NCI-H1417 (cell line): ENCODE measurements at regions not wholly inside any gene's neighbourhood (a gene's known extent, or its start where the extent isn't known, plus 50 kb on each side); places are given as distances from the start of the nearest gene placed in this dataset.
"Not testable (repeated sequence)": the region's sequence is repeated elsewhere in the genome, so short reads cannot be mapped to it uniquely, and the experiment has no call there.

ENCODE experiments used
- DNase-seq, 3 experiments: peaks; one replicate each; lab custom pipeline; 2025; lab: John Stamatoyannopoulos, UW

DNA sequence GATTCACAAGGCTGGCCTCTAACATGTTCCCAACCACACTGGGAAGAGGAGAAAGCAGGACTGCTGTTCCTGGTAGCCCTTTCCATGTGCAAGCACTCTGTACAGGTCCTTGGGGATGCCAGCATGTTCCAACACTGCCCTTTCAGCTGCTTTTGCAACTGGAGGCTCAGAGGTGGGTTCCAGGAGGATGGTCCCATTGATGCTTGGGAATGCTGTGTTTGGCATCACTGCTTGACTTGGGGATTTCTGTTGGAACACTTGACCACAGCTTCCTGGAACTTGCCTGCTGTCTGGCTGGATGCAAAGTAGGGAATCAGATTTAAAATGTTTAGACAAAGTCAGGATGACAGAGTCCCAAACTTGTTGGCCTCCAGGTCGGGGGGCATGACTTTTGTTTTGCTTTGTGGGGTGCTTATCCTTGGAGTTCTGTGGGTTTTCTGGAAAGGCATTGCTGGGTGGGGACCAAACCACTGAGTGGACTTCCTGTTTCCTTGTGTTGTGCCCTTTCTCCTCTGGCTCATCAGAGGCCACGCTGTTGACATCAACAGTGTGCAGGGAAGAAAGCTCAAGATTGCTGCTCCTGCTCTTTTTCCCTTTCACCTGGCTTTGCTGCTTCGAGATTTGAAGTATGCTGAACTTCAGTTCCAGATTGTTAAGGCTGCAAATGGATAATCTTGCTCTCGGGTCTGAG lies 148.5 kb upstream of the RPS23 start:
- DNase-seq, result no peak

DNA sequence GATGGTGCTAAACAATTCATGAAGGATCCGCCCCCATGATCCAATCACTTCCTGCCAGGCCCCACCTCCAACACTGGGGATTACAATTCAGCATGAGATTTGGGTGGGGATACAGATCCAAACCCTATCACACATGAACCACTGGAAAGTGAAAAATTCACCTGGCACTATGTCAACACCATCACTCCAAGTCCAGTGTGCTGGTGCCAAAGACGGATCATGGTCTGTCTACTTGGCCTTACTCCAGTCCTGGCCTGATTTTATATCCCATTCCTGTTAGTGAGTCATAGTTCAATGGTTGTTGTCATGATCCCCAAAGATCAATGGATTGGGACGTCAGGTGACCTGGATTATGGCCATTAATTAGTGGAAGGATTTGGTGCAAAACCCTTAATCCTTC lies 147.4 kb upstream of the RPS23 start:
- DNase-seq, result no peak

DNA sequence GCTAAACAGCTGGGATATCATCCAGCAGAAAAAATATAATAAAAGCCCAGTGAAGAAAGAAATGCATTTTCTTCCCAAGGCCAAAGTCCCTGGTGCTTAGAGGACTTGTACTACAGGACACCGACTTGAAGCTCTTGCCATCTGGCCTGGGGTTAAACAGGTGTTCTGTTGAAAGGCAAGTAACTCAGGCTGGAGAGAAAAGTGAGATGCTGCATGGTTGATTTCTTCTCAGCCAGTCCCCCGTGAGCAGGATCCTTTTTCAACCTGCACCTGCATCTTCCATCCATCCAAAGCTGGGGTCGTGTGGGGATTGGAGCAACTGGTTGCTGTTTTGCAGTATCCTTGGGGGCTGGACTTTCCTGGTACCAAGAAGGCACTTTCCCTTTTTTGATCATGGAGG lies 146.1 kb upstream of the RPS23 start:
- DNase-seq, result no peak

DNA sequence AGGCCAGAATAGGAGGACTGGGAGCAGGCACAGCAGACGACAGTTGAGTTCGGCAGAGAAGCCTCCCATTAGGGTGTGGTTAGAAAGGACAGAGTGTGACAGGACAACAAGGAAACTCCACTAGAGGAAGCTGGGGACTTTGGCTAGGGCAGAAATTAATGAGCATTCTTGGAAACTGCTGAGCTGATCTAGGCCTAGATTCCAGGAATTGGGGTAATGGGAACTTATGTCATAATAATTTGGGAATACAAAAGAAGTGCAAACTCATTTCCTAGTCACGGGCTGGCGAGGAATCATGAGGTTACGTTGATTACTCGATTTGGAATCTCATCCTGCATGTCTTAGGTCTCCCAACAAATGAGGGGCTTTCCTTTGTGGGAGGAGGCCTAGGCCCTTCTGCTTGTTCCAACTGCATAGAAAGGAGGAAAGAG lies 144.6 kb upstream of the RPS23 start:
- no peak for DNase-seq

DNA sequence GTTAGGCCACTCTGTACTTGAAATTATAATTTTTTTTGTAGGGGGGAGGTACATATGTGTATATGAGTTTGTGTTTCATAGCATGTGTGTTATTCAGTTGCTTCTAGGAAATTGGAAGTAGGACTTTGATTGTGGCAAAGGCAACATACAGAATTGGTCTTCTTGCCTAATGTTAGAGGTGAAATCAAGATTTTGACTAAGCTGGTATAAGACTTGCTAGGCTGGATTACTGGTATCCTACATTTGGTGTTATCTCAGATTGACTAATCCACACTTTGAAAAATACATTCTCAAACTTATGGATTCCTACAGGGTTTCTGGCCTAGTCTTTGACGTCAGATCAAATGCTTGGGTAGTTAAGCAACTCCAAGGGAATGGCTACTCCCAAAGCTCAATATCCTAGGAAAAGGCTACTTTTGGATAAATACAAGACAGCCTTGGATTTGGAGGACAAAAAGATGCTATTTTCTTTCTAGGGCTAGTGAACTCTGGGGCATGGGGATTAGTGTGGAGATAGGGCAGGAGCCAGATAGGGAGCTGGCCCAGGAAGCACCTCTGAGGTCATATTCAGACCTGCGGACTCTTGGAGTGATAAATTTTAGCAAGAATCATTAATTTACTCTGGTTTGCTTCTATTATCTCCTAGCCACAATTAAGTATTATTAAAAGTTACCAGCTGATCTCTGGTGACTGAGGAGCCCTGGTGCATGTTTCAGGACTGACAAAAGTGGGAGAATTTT lies 144.0 kb upstream of the RPS23 start:
- no peak for DNase-seq

DNA sequence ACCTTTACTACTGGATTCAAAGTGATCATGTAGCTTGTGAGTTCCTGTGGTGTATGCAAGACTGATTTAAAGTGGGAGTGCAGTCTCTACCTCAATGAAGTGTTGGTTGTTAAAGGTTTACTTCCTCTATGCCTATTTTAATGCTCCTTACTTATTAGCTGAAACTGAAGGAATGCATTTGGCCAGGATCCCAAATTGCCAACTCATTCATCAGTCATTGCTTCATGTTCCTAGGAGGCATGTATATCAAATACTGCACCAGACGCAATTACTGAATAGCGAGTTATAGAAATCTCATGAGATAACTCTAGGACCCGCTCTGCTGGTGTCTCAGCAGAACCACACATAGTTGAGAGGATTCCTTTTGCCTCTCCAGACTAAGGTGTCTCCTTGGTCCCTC lies 143.0 kb upstream of the RPS23 start:
- DNase-seq, result no peak

DNA sequence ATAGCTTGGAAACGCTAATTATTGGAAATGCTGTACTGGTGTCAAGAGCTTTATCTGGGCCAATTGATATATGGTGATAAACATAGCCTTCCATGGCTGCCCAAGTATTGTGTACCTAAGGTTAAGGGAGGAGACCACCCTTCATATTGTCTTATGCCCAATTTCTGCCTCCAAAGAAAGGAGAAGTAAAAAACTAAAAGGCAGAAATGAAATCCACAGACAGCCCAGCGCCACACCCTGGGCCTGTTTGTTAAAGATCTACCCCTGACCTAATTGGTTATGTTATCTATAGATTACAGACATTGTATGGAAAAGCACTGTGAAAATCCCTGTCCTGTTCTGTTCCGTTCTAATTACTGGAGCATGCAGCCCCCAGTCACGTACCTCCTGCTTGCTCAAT lies 142.4 kb upstream of the RPS23 start:
- not testable (repeated sequence) for DNase-seq

DNA sequence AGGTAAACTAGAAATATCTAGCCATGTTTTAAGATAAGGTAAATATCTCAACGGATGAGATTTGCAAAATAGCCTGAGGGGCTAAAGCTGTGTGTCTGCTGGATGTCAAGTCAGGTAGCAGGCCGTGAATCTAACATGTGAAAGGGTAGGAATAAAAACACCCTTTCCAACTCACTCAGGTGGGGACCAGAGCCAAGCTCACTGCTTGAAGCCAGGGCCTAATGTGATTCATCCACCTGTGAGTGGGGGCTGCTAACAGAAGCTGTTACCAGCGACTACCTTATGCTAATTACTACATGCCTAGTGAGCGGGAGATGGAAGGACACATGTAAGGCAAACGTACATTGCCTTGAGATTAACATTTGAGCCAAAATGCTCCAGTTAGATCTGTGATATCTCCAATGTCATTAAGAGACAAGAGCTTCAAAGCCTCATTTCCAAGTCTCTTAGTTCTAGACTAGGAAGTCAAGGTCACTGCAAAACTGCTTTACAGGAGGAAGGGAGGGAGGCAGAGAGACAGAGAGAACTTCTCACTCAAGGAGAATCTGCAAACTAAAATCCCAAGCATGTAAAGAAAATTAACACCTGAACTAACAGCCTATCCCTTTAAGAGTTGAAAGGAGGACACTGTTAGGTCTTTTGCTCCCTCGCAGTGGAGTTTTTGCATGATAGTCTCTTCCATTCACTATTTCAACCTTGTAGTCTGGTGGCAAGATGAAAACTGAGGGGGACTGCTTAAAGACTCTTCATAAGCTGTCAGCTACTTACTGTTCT lies 141.6 kb upstream of the RPS23 start:
- DNase-seq, result peak in 2 of 3 experiments; percentile 4 to 31

DNA sequence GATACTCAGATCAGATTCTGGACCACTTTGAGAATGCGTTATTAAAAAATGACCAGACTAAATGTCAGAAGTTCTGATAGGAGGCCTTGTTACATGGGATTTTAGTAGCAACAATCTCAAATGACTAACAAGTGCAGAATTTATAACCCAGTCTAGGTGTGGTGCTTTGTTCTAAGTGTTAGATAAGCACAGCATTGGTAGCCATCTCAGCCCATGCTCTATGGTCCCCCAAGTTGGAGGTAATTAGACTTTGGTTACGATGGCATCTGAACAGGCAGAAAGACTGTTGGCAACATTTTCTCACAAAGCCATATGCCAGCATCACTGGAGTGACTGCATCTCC lies 140.4 kb upstream of the RPS23 start:
- DNase-seq, result no peak

DNA sequence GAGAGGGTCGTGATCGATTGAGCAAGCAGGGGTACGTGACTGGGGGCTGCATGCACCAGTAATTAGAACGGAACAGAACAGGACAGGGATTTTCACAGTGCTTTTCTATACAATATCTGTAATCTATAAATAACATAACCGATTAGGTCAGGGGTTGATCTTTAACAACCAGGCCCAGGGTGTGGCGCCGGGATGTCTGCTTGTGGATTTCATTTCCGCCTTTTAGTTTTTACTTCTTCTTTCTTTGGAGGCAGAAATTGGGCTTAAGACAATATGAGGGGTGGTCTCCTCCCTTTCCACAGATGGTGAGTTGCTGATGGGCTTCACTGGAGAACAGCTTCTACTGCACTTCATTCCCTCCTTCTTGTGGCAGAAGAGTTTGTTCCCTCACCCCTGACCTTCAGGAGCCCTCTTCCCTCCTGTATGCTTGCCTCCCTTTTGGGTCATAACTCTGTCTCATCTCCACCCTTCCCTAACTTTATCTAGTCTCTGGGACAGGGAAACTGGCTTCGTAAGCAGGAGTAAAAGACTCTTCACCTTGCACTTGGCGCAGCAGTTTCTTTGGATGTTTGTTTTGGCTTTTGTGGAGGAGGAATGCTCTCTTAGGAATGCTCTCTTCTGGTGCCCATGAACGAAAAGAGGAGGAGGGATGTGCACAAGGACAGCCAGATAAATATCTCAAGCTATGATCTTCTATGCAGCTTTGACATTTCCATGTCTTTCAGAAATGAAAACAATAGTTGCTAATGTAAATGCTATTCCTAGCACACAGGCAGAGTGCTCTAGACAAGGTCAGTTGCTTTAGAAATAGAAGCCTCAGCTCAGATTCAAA lies 139.8 kb upstream of the RPS23 start:
- no peak for DNase-seq

DNA sequence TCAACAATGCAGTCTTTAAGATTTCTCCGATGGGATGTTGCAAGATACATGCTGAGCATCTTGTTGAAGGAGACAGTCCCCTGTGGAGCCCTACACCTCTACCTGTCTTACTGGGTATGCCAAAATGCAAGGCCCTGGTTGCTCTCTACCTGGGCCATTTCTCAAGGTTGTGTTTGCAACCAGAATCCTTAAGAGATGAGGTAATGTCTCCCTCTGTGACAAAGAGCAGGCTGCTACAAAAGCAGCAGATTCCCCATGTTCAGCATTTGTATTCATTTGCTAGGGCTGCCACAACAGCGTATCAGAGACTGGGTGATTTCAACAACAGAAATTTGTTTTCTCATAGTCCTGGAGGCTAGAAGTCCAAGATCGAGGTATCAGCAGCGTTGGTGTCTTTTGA lies 138.4 kb upstream of the RPS23 start:
- no peak for DNase-seq

DNA sequence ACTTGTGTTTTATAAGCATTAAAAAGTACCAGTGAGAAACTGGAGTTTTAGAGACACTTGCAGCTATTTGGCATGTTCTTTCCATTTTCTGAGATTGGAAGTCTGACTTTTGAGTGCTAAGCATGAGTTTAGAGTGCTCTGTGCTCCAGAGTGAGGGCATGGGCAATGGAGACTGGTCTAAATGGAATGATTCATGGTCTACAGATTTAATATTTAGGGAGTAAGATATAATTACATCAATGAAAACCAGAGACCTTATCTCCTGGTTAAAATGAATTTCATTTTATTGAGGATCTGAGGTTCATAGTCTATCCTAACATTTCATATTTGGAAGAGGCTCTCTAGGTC lies 135.9 kb upstream of the RPS23 start:
- DNase-seq, result no peak

DNA sequence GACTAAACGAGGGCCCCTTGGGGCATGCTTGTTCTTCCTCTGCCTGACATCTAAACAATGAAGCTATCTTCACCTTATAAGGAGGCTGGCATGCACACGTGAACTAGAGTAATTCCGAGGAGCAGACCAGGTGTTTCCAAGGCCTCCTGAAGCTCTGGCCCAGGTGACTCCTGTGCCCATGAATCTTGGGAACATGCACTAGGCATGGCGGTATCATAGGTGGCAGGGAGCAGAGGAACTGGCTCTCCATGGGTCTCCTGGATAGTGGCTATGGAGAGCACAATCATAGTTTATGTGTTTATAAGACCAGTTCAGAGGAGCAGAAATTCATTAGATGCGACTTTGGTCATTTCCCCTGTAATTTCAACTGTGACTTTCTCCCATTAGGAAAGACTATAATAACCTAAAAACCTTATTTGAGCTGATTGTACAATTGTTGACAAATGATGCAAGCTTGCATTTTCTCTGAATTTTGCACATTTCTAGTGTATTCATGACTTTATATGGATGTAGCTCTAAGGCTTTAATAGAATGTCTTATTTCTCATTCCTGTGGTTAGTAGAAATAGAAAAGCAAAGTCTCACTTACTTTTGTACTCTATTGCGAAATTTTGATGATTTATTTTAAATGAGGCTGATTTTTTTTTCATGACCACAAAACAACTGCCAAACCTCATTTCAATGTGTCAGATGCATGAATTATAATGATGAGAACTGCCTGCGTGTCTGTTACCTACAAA lies 135.3 kb upstream of the RPS23 start:
- DNase-seq, result no peak

DNA sequence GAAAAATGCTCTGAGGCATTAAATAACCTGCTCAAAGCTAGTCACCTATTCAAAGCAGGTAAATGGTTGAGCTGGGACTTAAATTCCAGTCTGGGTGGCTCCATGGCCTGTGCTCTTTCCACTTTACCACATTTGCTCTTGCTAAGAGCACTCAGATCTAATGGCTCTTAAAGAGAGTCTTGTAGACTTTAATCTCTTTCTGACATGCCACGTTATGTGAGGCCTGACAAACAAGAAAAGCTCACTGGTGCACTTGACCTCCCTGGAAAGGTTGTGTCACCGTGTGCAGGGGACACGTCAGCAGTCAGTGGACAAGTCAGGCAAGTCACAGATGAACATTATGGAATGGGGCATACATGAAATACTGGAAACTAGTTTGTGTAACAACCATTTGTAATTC lies 129.9 kb upstream of the RPS23 start:
- DNase-seq, result peak in 1 of 3 experiments; percentile 77

DNA sequence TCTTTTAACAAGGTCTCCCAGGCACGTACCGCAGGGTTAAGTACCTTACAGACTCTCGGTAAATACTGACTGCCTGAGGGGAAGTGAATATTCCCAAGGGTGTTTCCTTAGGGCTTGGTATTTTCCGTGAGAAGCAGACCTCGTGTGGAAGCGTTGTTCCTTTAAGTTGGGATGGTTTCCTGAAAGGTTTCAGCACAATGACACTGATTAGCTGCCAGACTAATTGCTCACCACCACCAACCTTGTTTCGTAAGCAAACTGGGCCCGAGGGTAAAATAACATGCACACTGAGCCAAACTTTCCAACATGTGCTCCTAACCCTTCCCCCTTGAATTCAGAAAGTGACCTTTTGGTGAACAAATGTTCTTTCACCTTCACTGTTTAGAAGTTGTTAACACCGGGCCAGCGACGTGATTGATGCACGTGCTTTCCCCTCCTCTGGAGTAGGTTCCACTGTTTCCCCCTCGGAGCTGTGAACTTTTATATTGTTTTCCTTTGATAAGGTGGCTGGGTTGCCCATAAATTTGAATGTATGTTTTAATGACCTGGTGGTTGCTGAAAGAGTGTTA lies 128.1 kb upstream of the RPS23 start:
- peak in 1 of 3 experiments; percentile 9 for DNase-seq

DNA sequence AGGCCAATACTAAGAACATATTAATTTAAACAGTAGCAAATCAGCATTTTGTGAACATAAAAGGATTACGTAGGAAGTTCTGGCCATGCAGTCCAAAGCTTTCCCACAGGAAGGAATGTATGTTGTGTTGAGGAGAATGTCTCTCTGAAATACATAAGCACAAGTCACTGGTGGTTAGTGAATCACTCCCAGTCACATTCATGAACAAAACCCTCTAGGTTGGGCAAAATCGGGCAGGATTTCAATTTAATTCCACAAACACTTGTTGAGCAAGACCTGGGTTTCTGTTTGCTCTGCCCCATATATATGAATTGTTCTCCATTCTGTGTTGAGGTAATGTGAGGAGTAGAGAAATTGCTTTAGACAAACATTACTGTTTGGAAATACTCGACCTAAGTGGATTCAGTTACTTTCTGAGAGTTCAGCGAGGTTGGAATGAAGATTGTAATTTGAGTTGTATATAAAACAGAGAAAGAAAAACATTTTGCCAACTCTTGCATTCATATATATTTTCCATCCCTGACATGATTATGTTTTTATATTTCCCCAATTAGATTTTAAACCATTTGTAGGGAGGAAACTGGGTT lies 127.6 kb upstream of the RPS23 start:
- no peak for DNase-seq

DNA sequence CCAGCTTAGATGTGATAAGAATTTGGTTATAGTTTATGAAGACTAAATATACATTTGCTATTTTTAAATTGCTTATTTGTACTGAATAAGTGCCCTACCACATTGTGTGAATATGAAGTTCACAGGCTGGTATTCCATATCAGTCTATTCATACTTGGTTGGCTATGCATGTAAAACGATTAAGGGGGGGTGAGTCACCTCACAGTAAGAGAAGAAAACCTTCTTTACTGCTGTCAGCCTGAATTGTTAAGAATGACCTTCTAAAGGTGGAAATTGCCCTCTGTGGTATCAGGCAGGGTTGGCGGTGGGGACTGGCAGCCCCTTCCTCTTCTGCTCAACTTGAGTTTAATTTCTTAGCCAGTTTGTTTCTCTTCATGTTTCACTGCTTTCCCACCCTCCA lies 127.0 kb upstream of the RPS23 start:
- no peak for DNase-seq

DNA sequence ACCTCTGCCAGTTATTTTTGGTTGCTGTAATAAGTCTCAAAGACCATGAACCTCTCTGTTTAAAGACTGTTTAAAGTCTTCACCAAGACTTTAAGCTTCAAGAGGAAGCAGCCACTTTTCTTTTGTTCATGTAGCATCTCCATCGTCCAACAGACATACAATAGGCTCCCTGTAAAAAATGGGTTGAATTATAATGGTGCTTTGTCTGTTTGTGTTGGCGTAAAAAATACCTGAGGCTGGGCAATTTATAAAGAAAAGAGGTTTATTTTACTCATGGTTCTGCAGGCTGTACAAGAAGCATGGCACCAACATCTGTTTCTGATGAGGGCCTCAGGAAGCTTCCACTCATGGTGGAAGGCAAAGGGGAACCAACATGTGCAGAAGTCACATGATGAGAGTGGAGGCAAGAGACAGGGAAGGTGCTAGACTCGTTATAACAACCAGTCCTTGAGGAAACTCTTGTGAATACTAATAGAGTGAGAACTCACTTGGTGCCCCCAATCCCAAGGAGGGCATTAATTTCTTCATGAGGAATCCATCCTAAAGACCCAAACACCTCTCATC lies 126.3 kb upstream of the RPS23 start:
- DNase-seq, result no peak

DNA sequence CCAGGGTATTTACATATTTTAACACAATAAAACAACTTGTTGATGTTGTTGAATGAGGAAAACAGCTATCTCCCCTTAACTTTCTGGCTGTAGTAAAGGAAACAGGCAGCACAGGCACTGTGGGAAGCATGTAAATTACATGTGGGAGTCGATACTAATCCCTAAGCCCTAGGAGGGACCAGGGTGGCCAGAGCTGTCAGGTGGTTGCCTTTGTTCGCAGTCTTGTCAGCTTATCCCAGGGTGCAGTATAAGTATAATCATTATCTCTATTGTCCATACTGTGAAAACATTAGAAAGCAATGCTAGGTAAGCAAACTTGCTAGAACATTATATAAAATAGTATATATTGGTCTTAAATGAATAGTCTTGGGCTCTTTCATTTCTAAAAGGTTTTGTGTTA lies 125.6 kb upstream of the RPS23 start:
- no peak for DNase-seq

DNA sequence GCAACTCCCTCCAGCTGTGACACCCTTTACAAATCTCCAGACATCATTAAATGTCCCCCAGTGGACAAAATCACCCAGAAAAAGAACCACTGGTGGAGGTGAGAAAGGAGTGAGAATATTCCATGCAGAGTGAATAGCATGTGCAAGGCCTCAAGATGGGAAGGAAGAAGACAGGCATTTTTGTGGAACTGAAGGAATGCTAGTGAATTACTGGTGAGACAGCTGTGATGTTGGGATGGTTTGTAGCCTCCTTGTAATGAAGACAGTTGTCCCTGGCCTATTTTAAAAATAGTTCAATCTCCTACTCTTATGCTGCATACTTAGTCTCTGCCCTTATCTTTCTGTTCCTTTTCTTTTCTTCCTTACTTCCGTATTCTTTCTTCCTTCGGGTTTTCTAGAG lies 124.9 kb upstream of the RPS23 start:
- DNase-seq, result no peak

DNA sequence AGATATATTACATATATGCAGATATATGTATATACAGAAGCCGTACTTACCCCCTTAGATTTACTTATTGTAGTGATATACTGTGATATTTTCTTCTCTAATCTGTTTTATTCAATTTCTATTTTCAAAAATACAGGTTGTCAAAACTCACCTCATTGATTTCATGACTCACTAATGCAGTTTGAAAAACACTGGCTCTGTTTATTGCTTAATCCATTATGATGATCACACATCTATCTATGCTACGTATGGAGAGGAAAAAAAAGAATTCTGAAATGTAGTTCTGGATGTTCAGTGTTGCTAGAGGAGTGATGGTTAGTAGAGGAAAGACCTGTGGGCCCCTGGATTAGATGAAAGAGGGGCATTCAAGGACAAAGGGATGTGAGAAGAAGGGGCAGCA lies 121.0 kb upstream of the RPS23 start:
- no peak for DNase-seq
